Bronchial epithelial cell (primary cell): ENCODE measurements at regions not wholly inside any gene's neighbourhood (a gene's known extent, or its start where the extent isn't known, plus 50 kb on each side); places are given as distances from the start of the nearest gene placed in this dataset.

ENCODE experiments used
- DNase-seq: peaks from one replicate; pipeline ENCODE4 v3.0.0-alpha.2; 2010; ENCODE audit warnings: low read depth
- FAIRE-seq: peaks from 2 replicates; lab custom pipeline; 2011; peaks lifted over from hg19 to GRCh38; lab: Jason Lieb, UNC
- H3K27me3 ChIP-seq: 2 replicates; pipeline ENCODE4 v1.5.1; 2011; ENCODE audit warnings: low read length; ENCODE audit not compliant: control insufficient read depth, insufficient read depth
- H3K36me3 ChIP-seq: 2 replicates; pipeline ENCODE4 v1.5.1; 2011; ENCODE audit warnings: low read length; ENCODE audit not compliant: control insufficient read depth, insufficient read depth
- H3K4me3 ChIP-seq: 2 replicates; pipeline ENCODE4 v1.5.1; 2011; ENCODE audit warnings: mild to moderate bottlenecking, low read depth, low read length, control low read depth
- TF ChIP-seq, protein P1 (sequence below): IDR thresholded peaks from 2 replicates; pipeline ENCODE4 v1.5.1; 2011; ENCODE audit warnings: mild to moderate bottlenecking, moderate library complexity, low read length, control low read depth, inconsistent platforms; ENCODE audit not compliant: insufficient read depth, severe bottlenecking

DNA sequence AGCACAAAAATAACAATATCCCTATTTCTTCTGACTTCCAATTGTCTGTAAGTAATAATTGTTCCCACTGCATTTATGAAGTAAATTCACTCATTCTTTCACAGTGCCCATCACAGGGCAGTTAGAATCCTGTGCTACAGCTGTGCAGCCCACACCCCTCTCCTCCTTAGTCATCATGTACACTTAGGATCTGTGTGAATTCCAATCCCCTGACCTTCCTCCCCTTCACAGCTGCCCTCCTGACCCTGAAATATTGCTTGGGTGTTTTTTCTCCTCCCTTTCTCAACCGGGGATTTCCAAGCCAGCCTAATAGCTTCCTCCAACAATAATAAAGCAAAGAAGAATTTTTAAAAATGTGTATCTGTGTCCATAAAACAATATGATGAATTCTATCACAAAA, 91.5 kb upstream of the BEND6 start:
- FAIRE-seq (no peak), DNase-seq (peak; percentile 80)
- H3K4me3 ChIP-seq = no peak overlapping the region
- no peaks in the 10 kb centered on the region for H3K27me3 ChIP-seq
- TF ChIP-seq, protein P1, sequence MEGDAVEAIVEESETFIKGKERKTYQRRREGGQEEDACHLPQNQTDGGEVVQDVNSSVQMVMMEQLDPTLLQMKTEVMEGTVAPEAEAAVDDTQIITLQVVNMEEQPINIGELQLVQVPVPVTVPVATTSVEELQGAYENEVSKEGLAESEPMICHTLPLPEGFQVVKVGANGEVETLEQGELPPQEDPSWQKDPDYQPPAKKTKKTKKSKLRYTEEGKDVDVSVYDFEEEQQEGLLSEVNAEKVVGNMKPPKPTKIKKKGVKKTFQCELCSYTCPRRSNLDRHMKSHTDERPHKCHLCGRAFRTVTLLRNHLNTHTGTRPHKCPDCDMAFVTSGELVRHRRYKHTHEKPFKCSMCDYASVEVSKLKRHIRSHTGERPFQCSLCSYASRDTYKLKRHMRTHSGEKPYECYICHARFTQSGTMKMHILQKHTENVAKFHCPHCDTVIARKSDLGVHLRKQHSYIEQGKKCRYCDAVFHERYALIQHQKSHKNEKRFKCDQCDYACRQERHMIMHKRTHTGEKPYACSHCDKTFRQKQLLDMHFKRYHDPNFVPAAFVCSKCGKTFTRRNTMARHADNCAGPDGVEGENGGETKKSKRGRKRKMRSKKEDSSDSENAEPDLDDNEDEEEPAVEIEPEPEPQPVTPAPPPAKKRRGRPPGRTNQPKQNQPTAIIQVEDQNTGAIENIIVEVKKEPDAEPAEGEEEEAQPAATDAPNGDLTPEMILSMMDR = no peak
- H3K36me3 ChIP-seq = no peaks in the 10 kb centered on the region

DNA sequence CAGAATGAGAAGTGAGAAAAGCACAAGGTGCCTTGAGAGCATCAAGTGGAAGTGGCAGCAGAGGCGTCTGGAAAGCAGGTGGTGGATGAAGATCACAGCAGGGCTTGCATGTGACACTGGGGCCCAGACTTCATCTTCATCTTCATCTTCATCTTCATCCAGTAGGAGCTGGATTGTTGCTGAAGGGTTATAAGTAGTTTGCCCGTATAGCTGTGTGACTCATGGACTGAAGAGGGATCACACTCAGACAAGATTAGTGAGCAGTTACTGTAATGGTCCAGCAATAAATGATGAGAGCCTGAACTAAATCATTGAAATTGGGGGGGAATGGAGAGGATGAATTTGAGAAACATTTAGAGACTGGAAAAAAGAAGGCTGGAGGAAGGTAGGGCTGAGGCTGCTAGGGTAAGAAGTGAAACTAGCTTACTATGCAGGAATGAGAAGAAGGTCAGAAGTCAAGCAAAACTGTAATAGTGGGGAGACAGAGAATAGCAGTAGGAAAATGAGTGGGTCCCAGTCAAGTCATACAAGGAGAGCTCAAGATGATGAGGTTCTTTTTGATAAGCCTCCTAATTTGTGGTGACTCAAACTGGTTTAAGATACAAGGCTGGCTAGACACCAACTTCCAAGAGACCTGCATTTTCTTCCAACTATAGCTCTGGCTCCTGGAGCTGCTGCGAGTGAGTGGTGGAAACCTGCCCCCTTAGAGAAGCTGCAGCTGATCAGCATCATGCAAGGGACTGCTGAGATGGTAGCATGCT, 92.3 kb upstream of the BEND6 start:
- H3K27me3 ChIP-seq = no peaks in the 10 kb centered on the region
- H3K4me3 ChIP-seq = no peak overlapping the region
- DNase-seq = peak; percentile 50
- TF ChIP-seq, protein P1 = no peak
- H3K36me3 ChIP-seq = no peaks in the 10 kb centered on the region
- FAIRE-seq = no peak

DNA sequence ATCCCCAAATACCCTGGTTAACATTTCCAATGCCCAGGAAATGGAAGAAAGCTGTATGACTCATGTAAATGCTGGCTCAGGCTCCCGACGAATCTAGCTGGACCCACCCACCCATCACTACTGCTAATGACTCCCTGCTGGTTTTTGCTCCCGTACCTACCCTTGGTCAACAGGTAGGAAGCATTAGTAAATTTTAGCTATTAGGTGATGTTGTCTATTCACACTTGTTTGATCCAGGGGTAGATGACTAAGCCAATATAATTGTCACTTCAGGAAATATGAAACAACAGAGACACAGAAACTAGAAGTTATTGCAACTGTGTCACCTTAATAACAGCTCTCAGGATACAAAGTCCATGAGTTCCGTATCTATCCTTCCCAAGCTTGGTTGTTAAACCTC, 94.4 kb upstream of the BEND6 start:
- H3K4me3 ChIP-seq = no peak overlapping the region
- TF ChIP-seq, protein P1 = no peak
- no peaks in the 10 kb centered on the region for H3K36me3 ChIP-seq
- H3K27me3 ChIP-seq = no peaks in the 10 kb centered on the region
- DNase-seq (peak; percentile 59), FAIRE-seq (no peak)

DNA sequence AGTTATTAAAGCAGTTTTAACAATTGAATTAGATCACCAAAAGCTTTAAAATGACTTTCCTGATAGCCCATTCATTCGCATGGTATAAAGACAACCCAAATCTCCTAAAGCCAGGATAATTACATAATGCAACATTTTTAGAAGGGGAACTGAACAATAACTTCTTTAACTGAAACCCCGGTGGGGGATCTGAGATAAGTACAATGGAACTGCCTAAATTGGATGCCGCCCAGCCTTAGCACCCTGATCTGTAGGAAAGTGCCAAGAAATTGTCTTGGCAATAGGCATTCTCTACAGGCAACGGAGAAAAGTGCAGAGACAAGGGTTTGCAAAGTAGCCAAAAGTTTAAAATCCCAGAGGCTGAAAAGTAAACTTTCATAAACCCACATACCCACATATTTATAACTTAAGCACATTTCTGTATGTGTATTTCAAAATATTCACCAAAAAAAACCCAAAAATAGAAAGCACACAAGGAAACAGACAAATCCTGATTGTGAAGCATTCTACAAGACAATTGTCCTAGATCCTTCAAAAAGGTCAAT, 98.8 kb upstream of the BEND6 start:
- Histone ChIP-seq H3K4me3 (no peak overlapping the region), H3K27me3 (no peaks in the 10 kb centered on the region), H3K36me3 (no peaks in the 10 kb centered on the region)
- TF ChIP-seq, protein P1 = no peak
- no peak for DNase-seq
- FAIRE-seq = no peak

DNA sequence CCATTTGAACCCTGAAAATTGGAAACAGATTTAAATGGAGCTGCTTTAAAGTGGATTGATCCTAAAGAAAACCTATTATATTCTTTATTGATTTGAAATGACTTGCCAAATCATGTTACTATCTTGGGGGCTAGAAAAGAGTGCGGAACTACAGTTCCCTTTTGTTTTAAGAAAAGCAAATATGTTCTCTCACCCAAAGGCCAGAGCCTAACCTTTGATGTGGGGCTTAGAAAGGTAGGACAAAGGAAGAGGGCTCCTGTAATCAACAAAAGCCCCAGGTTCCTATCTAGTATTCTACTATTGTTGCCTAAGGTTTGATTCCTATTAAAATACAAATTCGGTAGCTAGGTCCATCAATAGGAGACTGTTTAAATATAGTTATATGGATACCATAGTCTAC, 100.8 kb upstream of the BEND6 start:
- TF ChIP-seq, protein P1 = no peak

DNA sequence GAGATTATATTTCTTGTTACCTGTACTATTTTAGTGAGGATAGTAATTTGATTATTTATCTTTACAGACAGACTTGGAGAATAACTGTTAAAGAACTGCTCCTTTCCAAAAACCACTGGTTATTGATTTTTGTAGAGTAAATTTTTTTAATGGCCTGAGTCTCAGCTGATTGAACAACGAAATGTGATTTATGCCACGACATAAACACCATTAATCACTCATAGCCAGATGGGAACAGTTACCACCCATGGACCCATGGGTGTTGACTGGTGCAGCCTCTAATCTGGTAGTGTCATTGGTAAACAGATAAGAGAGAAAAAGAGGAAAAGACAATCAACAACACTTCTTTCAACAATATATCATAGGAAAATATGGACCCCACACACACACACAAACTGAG, 101.4 kb upstream of the BEND6 start:
- Histone ChIP-seq H3K36me3 (no peaks in the 10 kb centered on the region), H3K4me3 (no peak overlapping the region), H3K27me3 (no peaks in the 10 kb centered on the region)
- TF ChIP-seq, protein P1 = no peak
- FAIRE-seq (no peak), DNase-seq (no peak)

More for the DNA sequence above, 100.8 kb upstream of the BEND6 start:
- Histone ChIP-seq H3K36me3 (no peaks in the 10 kb centered on the region), H3K27me3 (no peaks in the 10 kb centered on the region), H3K4me3 (no peak overlapping the region)
- no peak for DNase-seq
- no peak for FAIRE-seq
